ENCODE measurements at regions not wholly inside any gene's neighbourhood (a gene's known extent, or its start where the extent isn't known, plus 50 kb on each side); places are given as distances from the start of the nearest gene placed in this dataset.
A peak's percentile ranks its signal among the peaks of the same experiment; 100 is the strongest.

- H4K20me1 ChIP-seq (ENCODE audit: control insufficient read depth, insufficient read depth, low read depth, low read length): no peaks in the 10 kb centered on the region
- TF ChIP-seq EZH2phosphoT487 (IDR thresholded peaks at IDR 0.05; ENCODE audit: borderline replicate concordance, low read length): no peak
- no peak for TF ChIP-seq CTCF (IDR thresholded peaks at IDR 0.05; ENCODE audit: low read depth, low read length, poor library complexity, severe bottlenecking)
- no peaks in the 10 kb centered on the region for H3K36me3 ChIP-seq (ENCODE audit: control insufficient read depth, low read length)
- no peaks in the 10 kb centered on the region for H3K9me3 ChIP-seq (ENCODE audit: control insufficient read depth, insufficient read depth, low read length)
- no peaks in the 10 kb centered on the region for H3K27me3 ChIP-seq (ENCODE audit: control insufficient read depth, low read length)
- H3F3A ChIP-seq (ENCODE audit: control insufficient read depth, insufficient read depth): no peaks in the 10 kb centered on the region
- no peak overlapping the region for H3K27ac ChIP-seq (ENCODE audit: low read depth, low read length)
- H3K4me3 ChIP-seq (ENCODE audit: low read length): no peak overlapping the region
- H3K4me1 ChIP-seq (ENCODE audit: control insufficient read depth, low read length): no peaks in the 10 kb centered on the region
- no peaks in the 10 kb centered on the region for H3K9me2 ChIP-seq (replicated peaks; ENCODE audit: control insufficient read depth, low read length)
- no peak overlapping the region for H3K4me2 ChIP-seq (ENCODE audit: low read length)
- no peaks in the 10 kb centered on the region for H3K79me2 ChIP-seq (ENCODE audit: control insufficient read depth, low read length)
These were observed 260.6 kb downstream of the BAMBI start for GRCh38 chr10:28937959-28938358.

- no peak overlapping the region for H3K27ac ChIP-seq (ENCODE audit: low read depth, low read length)
- no peak for TF ChIP-seq CTCF (IDR thresholded peaks at IDR 0.05; ENCODE audit: low read depth, low read length, poor library complexity, severe bottlenecking)
- TF ChIP-seq EZH2phosphoT487 (IDR thresholded peaks at IDR 0.05; ENCODE audit: borderline replicate concordance, low read length): no peak
- H3K4me1 ChIP-seq (ENCODE audit: control insufficient read depth, low read length): no peaks in the 10 kb centered on the region
- no peaks in the 10 kb centered on the region for H3F3A ChIP-seq (ENCODE audit: control insufficient read depth, insufficient read depth)
- no peaks in the 10 kb centered on the region for H3K36me3 ChIP-seq (ENCODE audit: control insufficient read depth, low read length)
- no peaks in the 10 kb centered on the region for H4K20me1 ChIP-seq (ENCODE audit: control insufficient read depth, insufficient read depth, low read depth, low read length)
- H3K27me3 ChIP-seq (ENCODE audit: control insufficient read depth, low read length): no peaks in the 10 kb centered on the region
- no peak overlapping the region for H3K4me2 ChIP-seq (ENCODE audit: low read length)
- no peaks in the 10 kb centered on the region for H3K79me2 ChIP-seq (ENCODE audit: control insufficient read depth, low read length)
- no peak overlapping the region for H3K4me3 ChIP-seq (ENCODE audit: low read length)
- H3K9me3 ChIP-seq (ENCODE audit: control insufficient read depth, insufficient read depth, low read length): no peaks in the 10 kb centered on the region
- no peaks in the 10 kb centered on the region for H3K9me2 ChIP-seq (replicated peaks; ENCODE audit: control insufficient read depth, low read length)
These were observed 261.4 kb downstream of the BAMBI start for GRCh38 chr10:28938745-28939144.

- no peaks in the 10 kb centered on the region for H4K20me1 ChIP-seq (ENCODE audit: control insufficient read depth, insufficient read depth, low read depth, low read length)
- TF ChIP-seq EZH2phosphoT487 (IDR thresholded peaks at IDR 0.05; ENCODE audit: borderline replicate concordance, low read length): no peak
- TF ChIP-seq CTCF (IDR thresholded peaks at IDR 0.05; ENCODE audit: low read depth, low read length, poor library complexity, severe bottlenecking): peak; percentile 30
- H3K4me2 ChIP-seq (ENCODE audit: low read length): no peak overlapping the region
- H3K4me3 ChIP-seq (ENCODE audit: low read length): no peak overlapping the region
- H3F3A ChIP-seq (ENCODE audit: control insufficient read depth, insufficient read depth): no peaks in the 10 kb centered on the region
- no peaks in the 10 kb centered on the region for H3K9me2 ChIP-seq (replicated peaks; ENCODE audit: control insufficient read depth, low read length)
- H3K79me2 ChIP-seq (ENCODE audit: control insufficient read depth, low read length): no peaks in the 10 kb centered on the region
- H3K4me1 ChIP-seq (ENCODE audit: control insufficient read depth, low read length): no peaks in the 10 kb centered on the region
- no peaks in the 10 kb centered on the region for H3K27me3 ChIP-seq (ENCODE audit: control insufficient read depth, low read length)
- no peaks in the 10 kb centered on the region for H3K36me3 ChIP-seq (ENCODE audit: control insufficient read depth, low read length)
- no peaks in the 10 kb centered on the region for H3K9me3 ChIP-seq (ENCODE audit: control insufficient read depth, insufficient read depth, low read length)
- H3K27ac ChIP-seq (ENCODE audit: low read depth, low read length): no peak overlapping the region
These were observed 262.2 kb downstream of the BAMBI start for GRCh38 chr10:28939281-28940157.

All from DOHH2 (cell line).